Skeletal muscle satellite cell (primary cell): ENCODE measurements at regions not wholly inside any gene's neighbourhood (a gene's known extent, or its start where the extent isn't known, plus 50 kb on each side); places are given as distances from the start of the nearest gene placed in this dataset. TPM values are rescaled to one million over a fixed set of nuclear protein-coding genes. Genes with fewer than 3 reads are reported as not detected.
"Not testable (repeated sequence)": the region's sequence is repeated elsewhere in the genome, so short reads cannot be mapped to it uniquely, and the experiment has no call there.

ENCODE experiments used
- H3K27me3 ChIP-seq: 2 replicates; pipeline ENCODE4 v1.7.0; 2013; ENCODE audit warnings: low read length; ENCODE audit not compliant: control insufficient read depth, insufficient read depth
- H3K36me3 ChIP-seq: 2 replicates; pipeline ENCODE4 v1.7.0; 2013; ENCODE audit warnings: mild to moderate bottlenecking, control low read depth, low read length; ENCODE audit not compliant: insufficient read depth
- H3K4me1 ChIP-seq: 2 replicates; pipeline ENCODE4 v1.7.0; 2013; ENCODE audit warnings: low read length; ENCODE audit not compliant: control insufficient read depth, insufficient read depth
- H3K4me2 ChIP-seq: 2 replicates; pipeline ENCODE4 v1.7.0; 2013; ENCODE audit warnings: mild to moderate bottlenecking, low read length
- H3K4me3 ChIP-seq: 2 replicates; pipeline ENCODE4 v1.7.0; 2013; ENCODE audit warnings: low read length
- H3K9ac ChIP-seq: 2 replicates; pipeline ENCODE4 v1.7.0; 2013; ENCODE audit warnings: mild to moderate bottlenecking, low read depth, low read length, moderate library complexity
- H3K9me3 ChIP-seq: replicated peaks from 2 replicates; pipeline ENCODE4 v1.7.0; 2013; ENCODE audit warnings: mild to moderate bottlenecking, control low read depth, low read length
- small RNA-seq: library from RNA; depleted of rRNA; stranded (forward); fragments of <200 nt; gene quantifications from one replicate; pipeline ENCODE3, GENCODE V24; 2012

DNA sequence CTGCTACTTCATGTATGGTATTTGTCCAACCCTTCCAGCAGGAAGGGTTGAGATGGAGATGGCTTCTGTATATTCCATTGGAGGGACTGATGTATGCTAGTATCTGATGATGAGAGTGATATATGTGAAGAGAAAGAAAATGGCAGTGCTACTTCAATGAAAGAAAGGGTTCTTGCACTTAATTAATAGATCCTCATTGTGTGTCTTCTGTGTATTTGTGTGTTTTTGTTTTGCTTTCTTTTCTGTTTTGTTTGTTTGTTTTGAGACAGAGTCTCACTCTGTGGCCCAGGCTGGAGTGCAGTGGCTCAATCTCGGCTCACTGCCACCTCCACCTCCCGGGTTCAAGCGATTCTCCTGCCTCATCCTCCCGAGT, 61.2 kb upstream of the CRYM start:
- H3K9me3 ChIP-seq: no peaks in the 10 kb centered on the region
- no peak overlapping the region for H3K4me2 ChIP-seq
- H3K9ac ChIP-seq: no peak overlapping the region

DNA sequence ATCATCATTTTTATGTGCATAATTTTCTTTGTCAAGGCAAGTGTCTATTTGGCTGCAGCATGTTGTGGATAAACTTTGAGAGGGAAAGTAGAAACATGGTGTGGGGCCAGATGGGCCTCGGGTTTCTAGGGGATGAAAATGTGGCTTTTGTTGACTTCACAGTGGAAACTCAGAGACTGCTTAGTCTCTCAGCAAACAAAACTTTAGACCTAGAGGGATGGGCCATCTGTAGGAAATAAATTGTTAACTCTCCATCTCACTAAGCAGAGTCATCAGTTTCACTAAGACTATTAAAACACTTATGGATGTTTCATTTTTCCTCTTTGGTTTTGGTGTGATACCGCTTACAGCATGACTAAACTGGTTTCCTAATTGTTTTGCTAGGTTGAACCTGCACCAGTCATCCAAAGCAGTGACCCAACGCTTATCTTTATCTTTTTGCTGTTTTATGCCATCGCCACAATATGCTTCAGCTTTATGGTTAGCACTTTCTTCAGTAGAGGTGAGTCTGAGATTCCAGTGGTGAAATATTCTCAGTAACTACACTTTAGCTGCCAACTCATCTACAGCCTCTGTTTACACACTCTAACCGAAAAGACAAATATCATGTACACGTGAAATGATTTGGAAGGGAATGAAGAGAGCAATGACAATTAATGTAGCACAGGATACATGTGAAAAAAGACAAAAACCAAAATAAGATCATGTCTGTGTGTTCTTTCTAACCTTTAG, 60.6 kb upstream of the CRYM start:
- no peaks in the 10 kb centered on the region for H3K27me3 ChIP-seq

More for the DNA sequence above, 61.2 kb upstream of the CRYM start:
- H3K4me1 ChIP-seq: peaks cover 6% of the 10 kb centered on the region
- H3K27me3 ChIP-seq: no peaks in the 10 kb centered on the region
- no peak overlapping the region for H3K4me3 ChIP-seq
- H3K36me3 ChIP-seq: peaks cover 3% of the 10 kb centered on the region

DNA sequence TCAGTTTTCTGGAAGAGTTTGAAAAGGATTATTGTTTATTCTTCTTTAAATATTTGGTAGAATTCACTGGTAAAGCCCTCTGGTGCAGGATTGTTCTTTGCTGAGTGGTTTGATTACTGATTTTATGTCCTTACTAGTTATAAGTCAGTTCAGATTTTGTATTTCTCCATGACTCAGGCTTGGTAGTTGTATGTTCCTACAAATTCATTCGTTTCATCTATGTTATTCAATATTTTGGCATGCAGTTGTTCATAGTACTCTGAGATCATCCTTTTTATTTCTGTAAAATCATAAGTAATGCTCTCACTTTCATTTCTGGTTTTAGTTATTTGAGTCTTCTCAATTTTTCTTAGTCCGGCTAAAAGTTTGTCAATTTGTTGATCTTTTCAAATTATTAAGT, 58.1 kb upstream of the CRYM start:
- H3K36me3 ChIP-seq: peaks cover 3% of the 10 kb centered on the region
- no peaks in the 10 kb centered on the region for H3K9me3 ChIP-seq
- peaks cover 6% of the 10 kb centered on the region for H3K4me1 ChIP-seq
- H3K9ac ChIP-seq: no peak overlapping the region
- H3K4me2 ChIP-seq: peak overlapping the region; percentile 21
- no peak overlapping the region for H3K4me3 ChIP-seq
- no peaks in the 10 kb centered on the region for H3K27me3 ChIP-seq

More for the DNA sequence above, 60.6 kb upstream of the CRYM start:
- Histone ChIP-seq H3K4me3 (no peak overlapping the region), H3K4me1 (peaks cover 6% of the 10 kb centered on the region), H3K9ac (no peak overlapping the region), H3K36me3 (peaks cover 3% of the 10 kb centered on the region), H3K4me2 (no peak overlapping the region), H3K9me3 (no peaks in the 10 kb centered on the region)

DNA sequence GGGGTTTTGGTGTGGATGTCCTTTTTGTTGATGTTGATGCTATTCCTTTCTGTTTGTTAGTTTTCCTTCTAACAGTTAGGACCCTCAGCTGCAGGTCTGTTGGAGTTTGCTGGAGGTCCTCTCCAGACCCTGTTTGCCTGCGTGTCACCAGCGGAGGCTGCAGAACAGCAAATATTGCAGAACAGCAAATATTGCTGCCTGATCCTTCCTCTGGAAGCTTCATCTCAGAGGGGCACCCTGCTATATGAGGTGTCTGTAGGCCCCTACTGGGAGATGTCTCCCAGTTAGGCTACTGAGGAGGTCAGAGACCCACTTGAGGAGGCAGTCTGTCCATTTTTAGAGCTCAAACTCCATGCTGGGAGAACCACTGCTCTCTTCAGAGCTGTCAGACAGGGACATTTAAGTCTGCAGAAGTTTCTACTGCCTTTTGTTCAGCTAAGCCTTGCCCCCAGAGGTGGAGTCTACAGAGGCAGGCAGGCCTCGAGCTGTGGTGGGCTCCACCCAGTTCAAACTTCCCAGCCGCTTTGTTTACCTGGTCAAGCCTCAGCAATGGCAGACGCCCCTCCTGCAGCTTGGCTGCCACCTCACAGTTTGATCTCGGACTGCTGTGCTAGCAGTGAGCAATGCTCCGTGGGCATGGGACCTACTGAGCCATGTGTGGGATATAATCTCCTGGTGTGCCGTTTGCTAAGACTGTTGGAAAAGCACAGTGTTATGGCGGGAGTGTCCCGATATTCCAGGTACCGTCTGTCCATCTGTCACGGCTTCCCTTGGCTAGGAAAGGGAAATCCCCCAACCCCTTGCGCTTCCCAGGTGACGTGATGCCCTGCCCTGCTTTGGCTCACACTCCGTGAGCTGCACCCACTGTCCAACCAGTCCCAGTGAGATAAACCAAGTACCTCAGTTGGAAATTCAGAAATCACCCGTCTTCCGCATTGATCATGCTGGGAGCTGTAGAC, 56.4 kb upstream of the CRYM start:
- not testable (repeated sequence) for H3K4me2 ChIP-seq, H3K4me1 ChIP-seq, H3K9ac ChIP-seq, H3K9me3 ChIP-seq, H3K27me3 ChIP-seq, H3K4me3 ChIP-seq, H3K36me3 ChIP-seq

DNA sequence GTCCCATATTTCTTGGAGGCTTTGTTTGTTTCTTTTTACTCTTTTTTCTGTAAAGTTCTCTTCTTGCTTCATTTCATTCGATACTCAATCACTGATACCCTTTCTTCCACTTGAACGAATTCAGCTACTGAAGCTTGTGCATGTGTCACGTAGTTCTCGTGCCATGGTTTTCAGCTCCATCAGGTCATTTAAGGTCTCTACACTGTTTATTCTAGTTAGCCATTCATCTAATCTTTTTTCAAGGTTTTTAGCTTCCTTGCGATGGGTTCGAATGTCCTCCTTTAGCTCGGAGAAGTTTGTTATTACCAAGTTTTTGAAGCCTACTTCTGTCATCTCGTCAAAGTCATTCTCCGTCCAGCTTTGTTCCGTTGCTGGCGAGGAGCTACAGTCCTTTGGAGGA, 55.6 kb upstream of the CRYM start:
- H3K4me1 ChIP-seq, H3K27me3 ChIP-seq, H3K4me2 ChIP-seq, H3K36me3 ChIP-seq, H3K9me3 ChIP-seq, H3K4me3 ChIP-seq, H3K9ac ChIP-seq: not testable (repeated sequence)

Small RNAs in the stretch of these regions (small RNA-seq; reads per million reads assigned to genes)
- not detected for gene AC008740.2
